Spleen (tissue), 7 donors: ENCODE measurements at regions not wholly inside any gene's neighbourhood (a gene's known extent, or its start where the extent isn't known, plus 50 kb on each side); places are given as distances from the start of the nearest gene placed in this dataset.
"Not testable (repeated sequence)": the region's sequence is repeated elsewhere in the genome, so short reads cannot be mapped to it uniquely, and the experiment has no call there.

Experiments
- POLR2A ChIP-seq, 3 donors: fragments of 450-650 bp; IDR thresholded peaks; one replicate each; pipeline ENCODE4 v1.5.1; 2017; ENCODE audit warnings: antibody characterized with exemption in 3 of 3, mild to moderate bottlenecking in 1 of 3
- POLR2AphosphoS5 ChIP-seq, 3 donors: sonication (generic); formaldehyde crosslinking; IDR thresholded peaks; one replicate each; pipeline ENCODE4 v1.5.1; 2017; ENCODE audit warnings: antibody characterized with exemption in 3 of 3
- TF ChIP-seq, protein P1 (sequence below), 11 experiments: fragments of 200-600 bp in 7 of 11; fragments of 450-650 bp in 4 of 11; sonication (generic) in 4 of 11; IDR thresholded peaks in 8 of 11; conservative IDR thresholded peaks in 3 of 11; 1 replicate in 7 of 11; 2 replicates in 4 of 11; pipeline versions ENCODE4 v1.4.0 to v1.8.0; 2016 to 2021; ENCODE audit warnings: antibody characterized with exemption in 11 of 11, inconsistent platforms in 4 of 11, mild to moderate bottlenecking in 1 of 11
- donor health status: DM: no; HTN: no; CAD: no; lungs with moderate emphysema.
- donor health status: DM: no; HTN: no; CAD: no.
- donor health status: DM: no; HTN: no; CAD: no.

DNA sequence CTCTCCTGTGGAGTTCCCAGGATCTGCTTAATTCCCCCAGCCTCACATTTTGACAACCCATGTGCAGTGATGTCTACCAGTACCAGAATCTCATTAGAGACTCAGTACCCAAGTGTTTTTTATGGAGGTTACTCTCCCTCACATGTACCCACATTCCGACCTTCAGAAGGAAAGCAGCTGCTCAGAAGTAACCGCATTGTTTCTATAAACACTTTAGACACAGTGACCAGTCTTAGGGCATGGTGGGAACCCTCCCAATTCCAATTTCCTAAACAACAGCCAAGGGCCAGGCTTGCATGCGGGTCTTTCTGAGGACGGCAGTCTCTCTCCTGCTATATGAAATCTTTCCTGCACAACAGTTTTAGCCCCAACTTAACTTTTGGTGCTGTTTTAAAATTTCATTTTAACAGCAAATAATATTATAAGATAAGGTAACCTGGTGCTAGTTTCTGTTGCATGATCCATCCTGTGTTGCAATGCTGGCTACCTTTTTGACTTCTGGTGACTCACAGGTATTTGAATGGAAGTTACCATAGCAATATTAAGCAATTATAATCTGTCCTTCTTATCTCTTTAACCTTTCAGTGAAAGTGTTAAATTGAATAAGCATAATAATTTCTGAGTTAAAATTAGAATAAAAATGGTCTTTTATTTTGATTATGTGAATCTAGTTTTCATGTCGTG lies 98.3 kb upstream of the THOC3 start:
- TF ChIP-seq, protein P1, sequence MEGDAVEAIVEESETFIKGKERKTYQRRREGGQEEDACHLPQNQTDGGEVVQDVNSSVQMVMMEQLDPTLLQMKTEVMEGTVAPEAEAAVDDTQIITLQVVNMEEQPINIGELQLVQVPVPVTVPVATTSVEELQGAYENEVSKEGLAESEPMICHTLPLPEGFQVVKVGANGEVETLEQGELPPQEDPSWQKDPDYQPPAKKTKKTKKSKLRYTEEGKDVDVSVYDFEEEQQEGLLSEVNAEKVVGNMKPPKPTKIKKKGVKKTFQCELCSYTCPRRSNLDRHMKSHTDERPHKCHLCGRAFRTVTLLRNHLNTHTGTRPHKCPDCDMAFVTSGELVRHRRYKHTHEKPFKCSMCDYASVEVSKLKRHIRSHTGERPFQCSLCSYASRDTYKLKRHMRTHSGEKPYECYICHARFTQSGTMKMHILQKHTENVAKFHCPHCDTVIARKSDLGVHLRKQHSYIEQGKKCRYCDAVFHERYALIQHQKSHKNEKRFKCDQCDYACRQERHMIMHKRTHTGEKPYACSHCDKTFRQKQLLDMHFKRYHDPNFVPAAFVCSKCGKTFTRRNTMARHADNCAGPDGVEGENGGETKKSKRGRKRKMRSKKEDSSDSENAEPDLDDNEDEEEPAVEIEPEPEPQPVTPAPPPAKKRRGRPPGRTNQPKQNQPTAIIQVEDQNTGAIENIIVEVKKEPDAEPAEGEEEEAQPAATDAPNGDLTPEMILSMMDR (IDR thresholded peaks at IDR 0.05 in 8 of 11, conservative IDR thresholded peaks at IDR 0.05 in 3 of 11) = not testable (repeated sequence)
- not testable (repeated sequence) for TF ChIP-seq POLR2A, POLR2AphosphoS5 (IDR thresholded peaks at IDR 0.05)
